ENCODE measurements at regions not wholly inside any gene's neighbourhood (a gene's known extent, or its start where the extent isn't known, plus 50 kb on each side); places are given as distances from the start of the nearest gene placed in this dataset.

DNA sequence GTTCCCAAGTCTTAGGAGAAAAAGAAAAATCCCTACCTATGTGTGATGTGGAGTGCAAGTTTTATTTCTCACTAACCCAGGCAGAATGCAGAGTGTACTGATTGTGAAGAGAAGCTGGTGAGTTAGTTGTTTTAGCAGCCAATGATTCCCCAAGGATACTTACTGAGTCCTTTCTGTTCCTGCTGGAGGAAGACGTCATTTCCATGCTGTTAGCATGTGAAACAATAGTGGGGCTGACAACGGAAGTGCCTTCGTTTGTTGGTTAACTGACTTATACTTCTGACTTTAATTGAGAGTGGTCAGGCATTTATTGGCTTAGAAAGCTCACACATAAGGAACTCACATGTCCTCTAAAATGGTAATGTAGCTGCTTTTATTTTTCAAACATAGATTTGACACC lies 180.6 kb downstream of the MC4R start:
- Histone ChIP-seq H3K4me3 (no peak overlapping the region), H3K4me1 (peaks cover 4% of the 10 kb centered on the region), H3K4me2 (no peak overlapping the region), H2AFZ (replicated peaks) (peak overlapping the region; percentile 60), H3K79me2 (ENCODE audit: low read depth) (no peaks in the 10 kb centered on the region), H3K9ac (no peak overlapping the region), H3F3A (ENCODE audit: low read depth) (no peaks in the 10 kb centered on the region), H3K9me3 (ENCODE audit: low read depth) (no peaks in the 10 kb centered on the region), H3K36me3 (no peaks in the 10 kb centered on the region), H4K20me1 (ENCODE audit: low read depth) (no peaks in the 10 kb centered on the region), H3K27me3 (no peaks in the 10 kb centered on the region), H3K27ac (no peak overlapping the region)
- Mint-ChIP-seq H3K9me3 (no peaks in the 10 kb centered on the region), H3K36me3 (no peaks in the 10 kb centered on the region), H3K27ac (no peak overlapping the region), H3K4me1 (peaks cover 8% of the 10 kb centered on the region), H3K4me3 (no peak overlapping the region), H3K27me3 (ENCODE audit: insufficient read depth, low read depth) (no peaks in the 10 kb centered on the region)
- DNase-seq (ENCODE audit: low spot score), result no peak
- TF ChIP-seq EZH2 (IDR thresholded peaks at IDR 0.05) (no peak), EZH2phosphoT487 (IDR thresholded peaks at IDR 0.05) (no peak)
- TF ChIP-seq, protein P1, sequence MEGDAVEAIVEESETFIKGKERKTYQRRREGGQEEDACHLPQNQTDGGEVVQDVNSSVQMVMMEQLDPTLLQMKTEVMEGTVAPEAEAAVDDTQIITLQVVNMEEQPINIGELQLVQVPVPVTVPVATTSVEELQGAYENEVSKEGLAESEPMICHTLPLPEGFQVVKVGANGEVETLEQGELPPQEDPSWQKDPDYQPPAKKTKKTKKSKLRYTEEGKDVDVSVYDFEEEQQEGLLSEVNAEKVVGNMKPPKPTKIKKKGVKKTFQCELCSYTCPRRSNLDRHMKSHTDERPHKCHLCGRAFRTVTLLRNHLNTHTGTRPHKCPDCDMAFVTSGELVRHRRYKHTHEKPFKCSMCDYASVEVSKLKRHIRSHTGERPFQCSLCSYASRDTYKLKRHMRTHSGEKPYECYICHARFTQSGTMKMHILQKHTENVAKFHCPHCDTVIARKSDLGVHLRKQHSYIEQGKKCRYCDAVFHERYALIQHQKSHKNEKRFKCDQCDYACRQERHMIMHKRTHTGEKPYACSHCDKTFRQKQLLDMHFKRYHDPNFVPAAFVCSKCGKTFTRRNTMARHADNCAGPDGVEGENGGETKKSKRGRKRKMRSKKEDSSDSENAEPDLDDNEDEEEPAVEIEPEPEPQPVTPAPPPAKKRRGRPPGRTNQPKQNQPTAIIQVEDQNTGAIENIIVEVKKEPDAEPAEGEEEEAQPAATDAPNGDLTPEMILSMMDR (IDR thresholded peaks at IDR 0.05), result no peak

DNA sequence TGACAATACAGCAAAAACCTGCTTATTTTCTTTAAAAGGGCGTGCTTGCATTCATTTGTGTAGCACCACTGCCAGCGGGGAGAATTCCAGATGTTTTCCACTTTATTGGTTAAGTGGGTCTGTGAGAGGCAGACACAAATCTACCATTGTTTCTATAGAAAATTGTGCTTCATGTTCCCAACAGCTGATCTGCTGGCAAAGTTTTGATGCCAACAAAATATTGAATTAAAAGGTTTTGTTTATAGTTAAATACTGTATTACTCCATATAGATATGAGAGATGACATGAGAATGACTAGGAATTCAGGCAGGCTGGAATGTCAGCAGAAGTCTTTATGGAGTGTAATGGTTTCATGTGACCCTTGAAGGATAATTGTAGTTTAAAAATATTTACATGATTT lies 182.7 kb downstream of the MC4R start:
- Histone ChIP-seq H3K4me3 (no peak overlapping the region), H4K20me1 (ENCODE audit: low read depth) (no peaks in the 10 kb centered on the region), H3K9ac (no peak overlapping the region), H3K4me2 (no peak overlapping the region), H3F3A (ENCODE audit: low read depth) (no peaks in the 10 kb centered on the region), H3K27me3 (no peaks in the 10 kb centered on the region), H3K4me1 (peaks cover 4% of the 10 kb centered on the region), H2AFZ (replicated peaks) (no peak overlapping the region), H3K9me3 (ENCODE audit: low read depth) (no peaks in the 10 kb centered on the region), H3K27ac (no peak overlapping the region), H3K79me2 (ENCODE audit: low read depth) (no peaks in the 10 kb centered on the region), H3K36me3 (no peaks in the 10 kb centered on the region)
- H3K4me1 Mint-ChIP-seq, result peaks cover 2% of the 10 kb centered on the region
- H3K27me3 Mint-ChIP-seq (ENCODE audit: insufficient read depth, low read depth), result no peaks in the 10 kb centered on the region
- H3K27ac Mint-ChIP-seq, result no peak overlapping the region
- H3K9me3 Mint-ChIP-seq, result no peaks in the 10 kb centered on the region
- TF ChIP-seq, protein P1 (IDR thresholded peaks at IDR 0.05), result no peak
- TF ChIP-seq EZH2 (IDR thresholded peaks at IDR 0.05) (no peak), EZH2phosphoT487 (IDR thresholded peaks at IDR 0.05) (no peak)
- no peak overlapping the region for H3K4me3 Mint-ChIP-seq
- no peak for DNase-seq (ENCODE audit: low spot score)
- H3K36me3 Mint-ChIP-seq, result no peaks in the 10 kb centered on the region

DNA sequence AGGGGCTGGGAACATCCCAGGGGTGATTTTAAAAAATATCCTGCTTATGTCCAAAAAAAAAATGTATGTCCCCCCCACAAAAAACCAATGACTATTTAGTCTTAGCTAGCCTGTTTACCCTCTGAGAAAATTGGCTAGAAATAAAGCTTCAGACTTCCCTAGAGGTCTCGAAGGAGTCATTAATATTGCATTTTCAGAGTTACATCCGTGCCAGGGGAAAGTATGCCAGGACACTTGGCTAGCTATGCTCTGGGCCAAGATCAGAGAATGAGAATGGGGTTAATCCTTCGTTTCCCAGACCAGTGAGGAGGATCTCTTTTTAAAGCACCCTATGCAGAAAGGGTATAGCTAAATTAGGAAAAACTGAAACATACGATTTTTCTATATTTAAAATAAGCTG lies 183.6 kb downstream of the MC4R start:
- Histone ChIP-seq H4K20me1 (ENCODE audit: low read depth) (no peaks in the 10 kb centered on the region), H3K27ac (no peak overlapping the region), H3K27me3 (no peaks in the 10 kb centered on the region), H3K9ac (no peak overlapping the region), H3K79me2 (ENCODE audit: low read depth) (no peaks in the 10 kb centered on the region), H3K4me3 (no peak overlapping the region), H3K36me3 (no peaks in the 10 kb centered on the region), H2AFZ (replicated peaks) (no peak overlapping the region), H3K4me1 (peaks cover 4% of the 10 kb centered on the region), H3K4me2 (no peak overlapping the region), H3F3A (ENCODE audit: low read depth) (no peaks in the 10 kb centered on the region), H3K9me3 (ENCODE audit: low read depth) (no peaks in the 10 kb centered on the region)
- H3K9me3 Mint-ChIP-seq, result no peaks in the 10 kb centered on the region
- H3K27ac Mint-ChIP-seq, result no peak overlapping the region
- no peak overlapping the region for H3K4me3 Mint-ChIP-seq
- no peak for DNase-seq (ENCODE audit: low spot score)
- TF ChIP-seq EZH2 (IDR thresholded peaks at IDR 0.05), result no peak
- TF ChIP-seq, protein P1 (IDR thresholded peaks at IDR 0.05), result no peak
- no peak for TF ChIP-seq EZH2phosphoT487 (IDR thresholded peaks at IDR 0.05)
- H3K36me3 Mint-ChIP-seq, result no peaks in the 10 kb centered on the region
- peaks cover 2% of the 10 kb centered on the region for H3K4me1 Mint-ChIP-seq
- H3K27me3 Mint-ChIP-seq (ENCODE audit: insufficient read depth, low read depth), result no peaks in the 10 kb centered on the region
